LoVo (cell line): ENCODE measurements at regions not wholly inside any gene's neighbourhood (a gene's known extent, or its start where the extent isn't known, plus 50 kb on each side); places are given as distances from the start of the nearest gene placed in this dataset.
"Not testable (repeated sequence)": the region's sequence is repeated elsewhere in the genome, so short reads cannot be mapped to it uniquely, and the experiment has no call there.

Source experiments
- DNase-seq: peaks from one replicate; pipeline ENCODE4 v3.0.0-alpha.2; 2016; ENCODE audit warnings: low spot score

DNA sequence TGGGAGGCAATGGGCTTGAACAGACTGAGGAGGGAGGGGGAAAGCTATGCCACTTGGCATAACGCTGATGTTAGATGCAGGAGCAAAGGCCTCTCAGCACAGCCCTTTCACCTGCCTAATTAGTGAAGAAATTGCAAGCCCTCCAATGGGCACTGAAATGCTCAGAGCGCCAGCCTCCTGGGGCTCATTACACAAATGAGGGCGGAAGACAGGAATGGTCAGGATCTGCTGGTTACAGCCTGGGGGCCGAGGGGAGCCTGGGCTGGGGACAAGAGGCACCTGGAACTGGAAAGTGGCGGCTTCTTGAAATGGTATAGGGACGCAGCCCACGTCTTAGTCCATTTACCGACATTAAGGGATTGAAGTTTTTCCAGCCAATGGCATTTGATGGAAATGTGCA lies 50.2 kb upstream of the PLET1 start:
- DNase-seq, result no peak

- no peak for DNase-seq
Measured at GRCh38 chr11:112315057-112315720, 54.5 kb upstream of the PLET1 start.

- no peak for DNase-seq
Measured at GRCh38 chr11:112315861-112316739, 55.4 kb upstream of the PLET1 start.

DNA sequence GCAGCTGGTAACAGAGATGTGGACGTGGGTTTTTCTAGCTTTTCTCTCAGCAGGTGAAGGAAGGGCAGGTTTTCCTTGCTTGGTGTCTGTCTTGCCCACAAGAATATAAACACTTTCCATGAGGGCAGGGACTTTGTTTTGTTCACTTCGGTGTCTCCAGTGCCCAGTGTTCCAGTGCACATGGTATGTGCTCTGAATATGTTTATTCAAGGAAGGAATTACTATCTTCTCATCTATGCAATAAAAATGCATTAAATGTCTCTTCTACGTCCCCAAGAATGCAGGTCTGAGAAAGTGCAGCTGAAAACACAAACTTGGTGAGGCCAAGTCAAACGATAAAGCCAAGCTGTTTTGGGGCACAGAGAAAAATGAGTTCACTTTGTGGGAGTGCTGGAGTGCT lies 56.3 kb upstream of the PLET1 start:
- no peak for DNase-seq

- peak; percentile 34 for DNase-seq
Measured at GRCh38 chr11:112318184-112318591, 57.5 kb upstream of the PLET1 start.

GRCh38 chr11:112318661-112319060 lies 58.0 kb upstream of the PLET1 start:
- DNase-seq, result no peak

DNA sequence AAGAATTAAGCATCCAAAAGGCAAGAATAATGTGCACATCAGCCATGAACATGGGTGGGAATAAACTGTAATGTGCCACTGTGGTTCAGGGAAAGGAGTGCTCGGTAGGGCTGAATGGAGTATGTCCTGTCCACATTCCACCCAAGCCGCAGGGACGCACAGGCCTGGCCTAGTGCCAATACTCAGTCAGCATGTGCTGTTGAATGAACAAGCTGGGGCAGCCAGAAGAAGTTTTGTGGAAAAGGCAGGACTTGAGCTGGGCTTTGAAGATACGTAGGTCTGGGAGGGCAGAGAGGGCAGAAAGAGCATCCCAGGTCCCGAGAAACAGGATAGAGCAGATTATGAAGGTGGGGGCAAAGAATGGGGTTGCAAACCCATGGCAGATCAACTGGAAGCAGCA lies 60.0 kb upstream of the PLET1 start:
- DNase-seq, result peak; percentile 68

- peak; percentile 94 for DNase-seq
Measured at GRCh38 chr11:112321501-112322172, 61.0 kb upstream of the PLET1 start.

- DNase-seq, result no peak
Measured at GRCh38 chr11:112322173-112322790, 61.6 kb upstream of the PLET1 start.

DNA sequence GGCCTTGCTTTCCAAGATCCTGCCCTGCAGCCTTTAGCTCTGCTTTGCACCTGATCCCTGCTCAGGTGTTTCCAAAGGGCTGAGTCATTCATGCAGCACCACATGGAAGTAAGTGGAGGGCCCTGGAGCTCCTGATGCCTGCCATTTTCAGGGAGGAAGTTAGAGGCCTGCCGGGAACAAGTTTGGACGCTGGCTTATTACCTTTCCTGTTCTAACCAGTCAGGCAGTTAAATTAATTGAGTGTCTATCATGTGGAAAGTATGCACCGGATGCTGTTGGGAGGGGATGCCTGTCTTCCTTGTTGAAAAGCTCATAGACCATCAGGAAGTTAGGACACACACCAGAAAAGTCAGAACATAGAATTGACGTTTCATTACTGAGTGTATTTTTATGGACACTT lies 73.7 kb upstream of the PLET1 start:
- no peak for DNase-seq

- DNase-seq, result no peak
Measured at GRCh38 chr11:112336356-112336886, 75.8 kb upstream of the PLET1 start.

DNA sequence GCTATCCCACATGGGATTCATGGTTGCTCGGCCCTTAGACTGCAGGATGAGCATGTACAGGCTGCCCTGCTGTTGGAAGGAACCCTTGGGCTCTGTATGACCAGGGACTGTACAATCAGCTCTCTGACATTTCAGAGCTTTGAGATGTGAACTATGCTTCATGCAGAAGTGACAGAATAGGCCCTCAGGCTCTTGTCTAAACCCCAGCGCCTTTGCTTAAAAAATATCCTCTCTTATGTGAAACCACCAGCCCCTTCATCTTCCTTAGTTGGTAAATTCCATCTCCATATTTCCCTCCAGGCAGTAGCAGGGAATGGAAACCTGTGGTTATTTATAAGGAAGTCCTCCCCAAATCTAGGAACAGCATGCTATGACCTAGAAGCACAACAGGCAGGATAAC lies 78.9 kb upstream of the PLET1 start:
- DNase-seq, result no peak

DNA sequence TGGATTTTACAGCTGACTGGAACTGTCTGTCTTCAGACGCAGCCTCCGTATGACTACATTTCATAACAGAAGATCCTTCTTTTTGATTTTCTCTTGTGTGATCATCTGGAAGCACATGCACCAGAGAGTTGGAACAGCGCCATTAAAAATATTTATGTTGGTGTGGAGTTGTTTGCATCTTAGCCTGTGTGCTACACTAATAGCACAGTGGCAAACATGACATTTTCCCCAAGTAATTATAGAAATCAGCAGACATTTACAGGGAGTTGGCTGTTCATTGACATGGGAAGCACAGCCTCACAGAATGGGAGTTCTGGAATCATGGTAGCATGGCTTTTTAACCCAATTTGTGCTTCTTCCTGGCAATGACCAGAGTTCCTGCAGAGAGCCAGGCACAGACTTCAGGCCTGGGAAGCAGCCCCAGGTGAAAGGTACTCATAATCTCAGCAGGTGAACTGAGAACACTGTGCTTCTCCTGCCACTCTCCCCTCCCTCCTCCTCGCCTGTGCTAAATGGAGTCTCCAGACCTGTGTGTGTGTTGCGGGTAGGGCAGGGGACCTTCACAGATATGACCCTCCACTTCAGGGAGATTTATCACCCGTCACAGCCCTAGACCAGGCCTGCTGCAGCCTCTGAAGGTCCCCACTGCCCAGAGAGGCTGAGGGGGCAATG lies 82.8 kb upstream of the PLET1 start:
- no peak for DNase-seq

GRCh38 chr11:112344040-112344413 lies 83.4 kb upstream of the PLET1 start:
- no peak for DNase-seq

- no peak for DNase-seq
Measured at GRCh38 chr11:112345166-112345565, 84.5 kb upstream of the PLET1 start.

DNA sequence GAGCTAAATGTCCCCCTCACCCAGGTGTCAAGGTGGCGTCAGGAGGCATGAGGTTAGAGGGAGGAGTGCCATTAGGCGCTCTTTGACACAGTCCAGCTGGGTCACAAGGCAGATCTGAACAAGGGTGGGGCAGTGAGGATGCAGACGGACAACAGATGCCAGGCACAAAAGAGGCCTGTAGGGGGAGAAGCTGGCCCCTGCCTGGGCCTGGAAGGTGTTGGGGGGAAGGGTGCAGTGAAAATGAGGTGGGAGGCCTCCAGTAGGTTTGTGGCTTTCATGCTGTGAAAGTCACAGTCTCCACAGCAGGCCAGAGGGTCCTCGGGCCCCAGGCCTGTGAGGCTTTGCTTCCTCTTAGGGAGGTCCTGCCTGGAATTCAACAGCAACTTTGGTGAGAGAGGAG lies 85.0 kb upstream of the PLET1 start:
- DNase-seq, result no peak

- DNase-seq, result no peak
Measured at GRCh38 chr11:112346586-112346985, 85.9 kb upstream of the PLET1 start.

GRCh38 chr11:112348480-112349029 lies 87.9 kb upstream of the PLET1 start:
- DNase-seq, result no peak

DNA sequence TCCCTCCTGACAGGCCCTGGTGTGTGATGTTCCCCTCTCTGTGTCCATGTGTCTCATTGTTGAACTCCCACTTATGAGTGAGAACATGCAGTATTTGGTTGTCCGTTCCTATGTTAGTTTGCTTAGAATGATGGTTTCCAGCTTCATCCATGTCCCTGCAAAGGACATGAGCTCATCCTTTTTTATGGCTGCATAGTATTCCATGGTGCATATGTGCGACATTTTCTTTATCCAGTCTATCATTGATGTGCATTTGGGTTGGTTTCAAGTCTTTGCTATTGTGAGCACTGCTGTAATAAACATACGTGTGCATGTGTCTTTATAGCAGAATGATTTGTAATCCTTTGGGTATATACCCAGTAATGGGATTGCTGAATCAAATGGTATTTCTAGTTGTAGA lies 90.8 kb upstream of the PLET1 start:
- DNase-seq, result not testable (repeated sequence)

DNA sequence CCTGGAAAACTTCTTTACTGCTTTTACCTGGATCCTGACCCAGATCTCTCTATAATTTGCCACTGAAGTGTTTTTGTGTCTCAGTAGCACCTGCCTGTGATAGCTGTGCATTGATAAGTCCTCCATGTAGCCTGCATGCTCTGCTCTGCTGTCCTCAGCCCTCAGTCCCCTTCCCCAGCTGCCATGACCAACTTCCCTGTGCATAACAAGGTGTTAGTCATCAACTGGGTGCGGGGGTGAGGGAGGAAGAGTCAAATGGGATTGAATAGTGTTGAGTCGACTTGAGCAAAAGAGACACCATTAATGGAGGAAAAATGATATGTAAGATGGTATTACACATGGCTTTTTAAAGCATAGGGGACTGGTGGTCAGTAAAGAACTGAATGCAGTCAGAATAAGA lies 92.2 kb upstream of the PLET1 start:
- no peak for DNase-seq

GRCh38 chr11:112354364-112354763 lies 93.7 kb upstream of the PLET1 start:
- DNase-seq, result no peak
